Gastroesophageal sphincter (tissue), 3 donors: ENCODE measurements at regions not wholly inside any gene's neighbourhood (a gene's known extent, or its start where the extent isn't known, plus 50 kb on each side); places are given as distances from the start of the nearest gene placed in this dataset.

Experiments used
- CTCF ChIP-seq, 4 experiments: fragments of 200-600 bp in 2 of 4; fragments of 450-650 bp in 2 of 4; sonication (generic) in 1 of 4; IDR thresholded peaks; one replicate each; pipeline ENCODE4 v1.5.1; 2017 to 2019; ENCODE audit warnings: antibody characterized with exemption in 4 of 4, mild to moderate bottlenecking in 2 of 4, moderate library complexity in 2 of 4
- EP300 ChIP-seq: sonication (generic); formaldehyde crosslinking; IDR thresholded peaks from one replicate; pipeline ENCODE4 v1.6.1; 2017; ENCODE audit warnings: antibody characterized with exemption, mild to moderate bottlenecking
- POLR2A ChIP-seq, 2 donors: fragments of 450-650 bp; IDR thresholded peaks; one replicate each; pipeline ENCODE4 v1.6.1; 2017; ENCODE audit warnings: antibody characterized with exemption in 2 of 2, mild to moderate bottlenecking in 2 of 2, moderate library complexity in 1 of 2

- TF ChIP-seq CTCF (IDR thresholded peaks at IDR 0.05) (no peak), EP300 (no peak), POLR2A (IDR thresholded peaks at IDR 0.05) (no peak)
These were observed 437.2 kb upstream of the ID2 start for GRCh38 chr2:8244639-8245038.
